GM21723 (cell line): ENCODE measurements at regions not wholly inside any gene's neighbourhood (a gene's known extent, or its start where the extent isn't known, plus 50 kb on each side); places are given as distances from the start of the nearest gene placed in this dataset.

ENCODE experiments used
- ATAC-seq: cut with Tn5 transposase; IDR thresholded peaks from one replicate; pipeline ENCODE4 v1.9.1; 2021; ENCODE audit warnings: mild to moderate bottlenecking, moderate library complexity; ENCODE audit not compliant: unreplicated experiment

GRCh38 chr14:54343272-54344121 lies 53.3 kb upstream of the CDKN3 start:
- ATAC-seq: no peak

- ATAC-seq: no peak
Observed at GRCh38 chr14:54344445-54344844, 52.4 kb upstream of the CDKN3 start.

GRCh38 chr14:54346257-54346656 lies 50.5 kb upstream of the CDKN3 start:
- ATAC-seq: no peak
